KG1 (cell line): ENCODE measurements at regions not wholly inside any gene's neighbourhood (a gene's known extent, or its start where the extent isn't known, plus 50 kb on each side); places are given as distances from the start of the nearest gene placed in this dataset.

Source experiments
- DNase-seq: peaks from one replicate; lab custom pipeline; 2025; lab: John Stamatoyannopoulos, UW

GRCh38 chr2:12416600-12416999 is 300.1 kb upstream of the TRIB2 start:
- DNase-seq: no peak

GRCh38 chr2:12417786-12418185 is 298.9 kb upstream of the TRIB2 start:
- no peak for DNase-seq

DNA sequence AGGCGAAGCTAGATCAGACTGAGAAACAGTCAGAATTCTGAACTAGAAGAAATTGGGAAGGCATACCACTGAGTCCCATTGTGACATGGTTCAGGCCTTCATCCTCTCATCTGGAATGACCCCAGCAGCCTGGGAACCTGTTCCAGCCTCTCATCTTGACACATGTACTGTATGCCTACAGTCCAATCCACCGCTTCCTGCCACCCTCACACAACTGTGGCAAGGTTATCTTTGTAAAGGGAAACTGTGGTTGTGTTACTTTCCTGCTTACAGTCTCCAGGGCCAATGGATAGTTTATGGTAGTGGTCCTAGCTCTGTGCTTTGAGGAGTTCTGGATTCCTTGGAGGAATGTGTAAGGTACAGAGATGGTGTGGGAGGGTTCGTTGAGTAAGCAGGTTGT is 296.9 kb upstream of the TRIB2 start:
- DNase-seq: no peak

- DNase-seq: no peak
These were observed 295.7 kb upstream of the TRIB2 start for GRCh38 chr2:12421046-12421445.

GRCh38 chr2:12424219-12424618 is 292.5 kb upstream of the TRIB2 start:
- DNase-seq: no peak

GRCh38 chr2:12424809-12425208 is 291.9 kb upstream of the TRIB2 start:
- DNase-seq: no peak

- no peak for DNase-seq
These were observed 288.4 kb upstream of the TRIB2 start for GRCh38 chr2:12428324-12428723.

DNA sequence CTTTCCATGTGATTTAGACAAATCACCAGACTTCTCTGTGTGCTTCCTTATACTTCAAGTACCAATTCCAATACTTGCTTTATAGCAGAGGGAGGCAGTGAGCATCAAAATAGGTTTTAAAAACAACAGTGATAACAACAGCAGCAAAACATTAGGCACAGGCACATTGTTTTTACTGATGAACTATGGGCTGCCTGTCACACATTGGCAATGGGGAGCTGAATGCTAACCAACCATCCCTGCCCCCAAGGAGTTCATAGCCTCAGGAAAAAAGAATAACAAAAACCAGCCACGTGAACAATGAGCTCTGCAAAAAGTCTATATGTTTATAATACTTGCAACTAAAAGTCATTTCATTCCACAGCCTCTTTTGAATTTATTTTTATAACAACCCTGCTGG is 287.9 kb upstream of the TRIB2 start:
- no peak for DNase-seq

DNA sequence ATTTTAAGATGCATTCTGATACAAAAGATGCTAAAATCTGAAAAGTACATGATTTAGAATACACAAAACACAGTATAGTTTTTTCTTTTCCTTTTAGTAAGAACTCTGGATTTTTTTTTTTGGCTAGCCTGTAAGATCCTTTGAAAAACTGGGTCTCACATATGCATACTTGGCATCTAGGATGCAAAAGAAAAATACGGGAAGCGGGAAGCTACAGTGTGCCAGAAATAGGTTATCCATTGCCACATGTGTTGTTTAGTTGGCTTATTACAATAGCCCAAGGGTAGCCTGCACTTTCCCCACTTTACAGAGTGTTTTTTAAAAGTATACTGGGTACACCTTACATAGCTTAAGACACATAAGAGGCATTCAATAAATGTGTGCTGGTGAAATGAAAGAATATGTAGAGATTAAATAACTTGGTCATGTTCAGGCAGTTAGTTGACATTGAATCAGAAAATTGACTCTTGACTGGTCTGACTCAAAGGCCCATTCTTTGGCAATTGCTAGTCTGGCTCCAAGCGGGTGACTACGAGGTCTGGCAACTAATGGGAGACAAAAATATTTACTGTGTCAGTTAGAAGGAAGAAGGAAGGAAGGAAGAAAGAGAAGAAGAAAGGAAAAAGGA is 286.8 kb upstream of the TRIB2 start:
- DNase-seq: no peak

DNA sequence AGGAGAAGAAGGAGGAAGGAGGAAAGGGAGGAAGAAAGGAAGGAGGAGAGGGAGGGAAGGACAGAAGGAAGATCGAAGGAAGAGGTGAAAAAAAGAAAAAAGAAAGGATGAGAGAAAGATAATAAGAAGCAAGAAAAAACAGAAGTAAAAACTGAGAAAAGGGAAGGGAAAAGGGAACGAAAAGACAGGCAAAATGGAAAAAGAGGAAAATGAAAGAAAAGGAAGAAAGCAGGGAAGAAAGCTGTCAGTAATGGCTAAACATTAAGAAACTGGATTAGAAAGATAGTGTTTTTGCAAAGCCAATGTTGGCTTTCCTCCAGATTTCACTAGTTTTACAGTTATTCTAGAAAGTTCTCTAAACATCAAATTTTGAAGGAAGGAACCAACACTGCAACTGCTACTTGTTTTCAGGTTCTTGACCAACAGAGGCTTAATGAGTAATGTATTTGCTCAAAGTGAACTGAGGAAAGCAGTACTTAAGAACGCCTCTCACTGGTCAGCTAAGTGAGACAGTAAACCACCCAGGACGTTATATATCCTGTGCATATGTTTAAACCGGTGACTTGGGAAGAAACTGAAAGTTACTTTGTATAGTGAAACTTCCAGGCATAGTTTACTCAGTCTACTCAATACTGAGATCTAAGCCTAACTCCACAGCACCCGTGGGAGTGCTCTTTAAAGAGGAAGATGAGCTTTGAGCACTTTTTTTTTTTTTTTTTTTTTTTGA is 286.2 kb upstream of the TRIB2 start:
- no peak for DNase-seq

DNA sequence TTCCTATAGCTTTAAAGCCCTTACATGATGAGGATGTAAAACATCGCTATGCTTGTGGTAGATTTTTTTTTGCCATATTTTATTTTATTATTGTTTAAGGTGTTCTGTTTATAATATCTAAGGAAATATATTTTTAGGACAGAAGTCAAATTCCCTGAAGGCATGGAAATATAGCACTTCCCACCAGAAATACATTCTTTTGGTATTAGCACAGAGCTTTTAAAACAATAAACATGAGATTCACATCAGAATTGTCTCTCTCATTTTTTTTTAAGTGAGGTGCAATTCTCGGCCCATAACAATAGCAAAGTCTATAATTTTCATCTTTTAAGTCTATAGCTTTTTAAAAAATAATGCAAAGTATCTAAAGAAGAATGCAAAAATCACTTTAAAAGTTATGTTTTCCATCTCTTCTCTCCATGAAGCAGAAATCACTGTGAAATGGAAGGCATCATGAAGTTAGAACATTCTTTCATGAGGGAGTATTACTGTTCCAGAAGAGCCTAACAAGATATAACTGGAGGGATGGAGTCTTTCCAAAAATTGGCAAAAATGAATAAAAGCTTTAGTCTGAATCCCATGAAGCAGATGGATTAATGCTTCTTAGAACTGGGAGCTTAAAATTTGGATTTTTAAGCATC is 283.6 kb upstream of the TRIB2 start:
- no peak for DNase-seq

GRCh38 chr2:12433626-12433990 is 283.1 kb upstream of the TRIB2 start:
- no peak for DNase-seq

DNA sequence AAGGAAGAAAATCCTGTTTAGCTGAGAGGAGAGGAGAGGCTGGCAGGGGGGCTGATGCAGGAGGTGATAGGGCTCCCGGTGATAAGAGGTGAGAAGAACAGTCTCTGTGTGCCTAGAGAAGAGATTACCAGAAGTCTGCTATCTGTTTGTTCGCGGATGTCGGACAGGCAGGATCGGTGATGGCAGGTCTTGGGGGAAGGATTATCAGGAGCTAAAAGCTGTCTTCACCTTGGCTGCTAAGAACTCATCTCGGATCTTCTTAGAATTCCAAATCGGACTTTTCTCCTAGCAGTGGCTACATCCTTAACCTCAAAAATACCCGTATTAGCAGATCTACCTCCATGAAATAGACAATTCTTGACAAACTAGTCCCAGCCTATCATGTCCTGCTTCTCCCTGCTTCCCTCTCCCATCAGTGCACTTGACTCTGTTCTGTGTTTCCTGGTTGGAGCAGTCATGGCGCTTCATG is 282.1 kb upstream of the TRIB2 start:
- no peak for DNase-seq

DNA sequence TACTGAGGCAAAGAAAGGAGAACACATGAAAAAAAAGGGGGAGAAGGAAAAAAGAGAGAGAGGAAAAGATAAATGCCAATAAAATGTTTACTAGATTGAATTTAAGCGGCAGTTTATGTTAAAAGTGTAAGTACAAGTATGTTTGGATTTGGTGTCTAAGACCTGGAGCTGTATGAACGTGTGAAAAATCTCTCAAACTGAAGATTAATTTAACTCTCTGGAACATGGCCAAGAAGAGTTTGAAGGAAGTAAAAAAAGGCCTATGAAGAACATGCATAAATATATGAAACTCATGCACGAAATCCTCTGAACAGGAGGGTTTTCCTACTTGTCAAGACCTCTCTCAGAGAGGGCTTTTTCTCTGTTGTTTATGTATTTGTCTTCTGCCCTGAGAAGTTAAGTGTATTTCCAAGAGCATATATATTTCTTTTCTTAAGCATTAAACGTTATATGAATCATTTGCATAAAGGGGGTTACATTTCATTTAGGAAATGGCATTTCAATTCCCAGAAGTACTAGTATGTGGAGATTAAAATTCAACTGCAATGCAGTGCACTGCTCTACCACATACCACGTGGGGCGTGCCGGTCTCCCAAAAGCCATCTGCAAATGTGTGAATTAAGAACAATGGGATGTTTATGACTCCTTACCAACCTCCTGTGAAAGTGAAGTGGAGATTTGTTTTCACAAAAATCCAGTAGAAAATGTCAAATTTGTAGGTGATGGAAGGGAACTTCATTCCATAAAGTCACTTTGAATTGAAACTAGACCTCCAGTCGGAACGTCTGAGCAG is 281.1 kb upstream of the TRIB2 start:
- DNase-seq: no peak

- DNase-seq: no peak
These were observed 280.3 kb upstream of the TRIB2 start for GRCh38 chr2:12436483-12436882.

DNA sequence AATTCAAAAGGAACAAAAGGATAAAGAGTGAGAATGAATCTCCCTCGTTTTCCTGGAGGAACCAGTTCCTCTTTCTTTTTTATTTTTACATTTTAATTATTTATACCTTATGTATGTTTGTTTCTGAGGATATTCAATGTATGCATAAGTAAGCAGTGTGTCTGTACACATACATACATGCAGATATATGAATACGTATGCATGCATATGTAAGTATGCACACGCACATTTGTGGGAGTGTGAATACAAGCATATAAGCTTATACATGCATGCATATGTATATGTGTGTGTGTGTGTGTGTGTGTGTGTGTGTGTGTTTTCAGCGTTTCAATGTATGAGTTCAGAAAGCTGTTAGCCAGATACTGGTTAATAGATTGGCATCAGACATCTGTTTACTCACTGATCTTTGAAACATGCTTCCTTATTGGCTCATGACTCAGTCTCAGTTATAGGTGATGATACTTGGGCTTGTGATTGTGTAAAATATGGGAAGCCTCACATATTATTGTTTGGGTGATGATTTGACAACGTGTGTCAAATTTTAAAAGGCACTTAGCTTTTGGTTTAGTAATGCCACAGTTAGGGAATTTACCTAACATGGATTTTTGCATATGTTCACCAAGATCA is 279.7 kb upstream of the TRIB2 start:
- no peak for DNase-seq

DNA sequence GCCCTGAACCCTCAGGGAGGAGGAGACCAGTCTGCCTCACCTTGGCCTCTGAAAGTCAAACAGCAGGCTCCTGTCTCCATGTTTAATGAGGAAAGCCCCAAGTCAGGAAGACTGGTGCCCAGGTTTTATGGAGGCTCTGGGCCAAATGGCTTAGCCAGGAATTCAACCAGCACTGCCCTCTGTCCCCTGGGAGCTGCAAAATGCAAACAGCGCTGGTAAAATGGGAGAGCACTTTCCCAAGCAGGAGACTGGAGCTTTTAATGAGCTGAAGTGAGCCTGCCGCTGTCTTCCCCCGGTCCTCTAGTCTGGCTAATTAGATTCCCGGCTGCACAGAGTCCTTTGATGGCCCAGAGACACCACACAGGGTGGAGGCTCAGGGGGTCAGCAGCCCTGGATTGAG is 276.0 kb upstream of the TRIB2 start:
- no peak for DNase-seq

- no peak for DNase-seq
These were observed 274.8 kb upstream of the TRIB2 start for GRCh38 chr2:12441750-12442475.

GRCh38 chr2:12442476-12442847 is 274.3 kb upstream of the TRIB2 start:
- DNase-seq: no peak

GRCh38 chr2:12448846-12449505 is 267.8 kb upstream of the TRIB2 start:
- no peak for DNase-seq

DNA sequence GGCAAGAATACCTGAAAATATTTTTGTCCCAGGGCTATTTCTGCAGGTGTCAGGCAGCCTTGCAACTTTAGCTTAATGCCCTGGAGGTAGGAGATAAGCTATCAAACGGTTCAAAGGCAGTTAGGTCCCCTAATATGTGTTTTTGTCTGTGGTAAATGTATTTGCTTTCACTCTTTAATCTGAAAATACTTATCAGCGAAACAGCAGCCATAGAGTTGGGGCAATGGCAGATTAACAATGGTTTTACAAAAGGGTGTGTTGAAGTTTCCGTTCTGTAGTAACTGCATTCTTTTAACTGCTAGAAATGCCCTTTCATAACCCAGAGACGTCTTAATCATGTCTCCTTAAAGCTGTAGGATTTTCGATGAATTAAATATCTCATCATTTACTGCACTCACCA is 265.0 kb upstream of the TRIB2 start:
- DNase-seq: no peak
